PFSK-1 (cell line): ENCODE measurements at regions not wholly inside any gene's neighbourhood (a gene's known extent, or its start where the extent isn't known, plus 50 kb on each side); places are given as distances from the start of the nearest gene placed in this dataset.

Experiments used
- POLR2AphosphoS5 ChIP-seq: IDR thresholded peaks from 2 replicates; pipeline ENCODE4 v1.6.1; 2012; ENCODE audit warnings: low read depth, mild to moderate bottlenecking, control low read depth, low read length, moderate library complexity
- TAF1 ChIP-seq: IDR thresholded peaks from 2 replicates; pipeline ENCODE4 v1.6.1; 2012; ENCODE audit warnings: low read length, control low read depth, borderline replicate concordance; ENCODE audit not compliant: insufficient read depth

GRCh38 chr9:13811876-13812275 is 502.1 kb downstream of the NFIB start:
- no peak for TF ChIP-seq TAF1
- TF ChIP-seq POLR2AphosphoS5 = no peak
